Cardiac septum (tissue), 1 donor: ENCODE measurements at regions not wholly inside any gene's neighbourhood (a gene's known extent, or its start where the extent isn't known, plus 50 kb on each side); places are given as distances from the start of the nearest gene placed in this dataset.
"Not testable (repeated sequence)": the region's sequence is repeated elsewhere in the genome, so short reads cannot be mapped to it uniquely, and the experiment has no call there.

ENCODE experiments used
- DNase-seq: peaks from one replicate; pipeline ENCODE4 v3.0.0-alpha.2; 2020; ENCODE audit warnings: low spot score
- intact Hi-C: fragments of 100-400 bp; cut with DNase I; formaldehyde crosslinking; loops from one replicate; pipeline ENCODE4 v1.14.0; 2022
- donor health status: DM: no; HTN: no; CAD: no.

DNA sequence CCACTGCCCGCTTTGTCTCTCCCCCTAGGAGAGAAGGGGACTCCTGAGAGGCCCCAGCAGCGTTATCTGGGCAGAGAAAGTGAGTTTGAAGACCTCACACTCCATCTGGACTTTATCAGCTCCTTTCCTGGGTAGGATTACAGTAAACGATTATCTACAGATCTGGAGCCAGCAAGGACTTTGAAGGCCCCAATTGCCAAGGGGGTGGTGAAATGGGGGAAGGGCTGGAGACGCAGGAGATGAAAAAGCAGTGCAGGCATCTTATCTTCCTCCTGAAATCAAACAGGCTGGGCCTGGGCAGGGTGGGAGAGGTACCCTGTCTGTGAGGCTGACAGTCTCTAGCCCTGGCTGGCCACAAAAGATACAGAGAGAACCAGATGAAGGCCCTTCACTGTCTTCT is 105.8 kb upstream of the MSX2 start:
- intact Hi-C loops: no loop called here
- DNase-seq: no peak

DNA sequence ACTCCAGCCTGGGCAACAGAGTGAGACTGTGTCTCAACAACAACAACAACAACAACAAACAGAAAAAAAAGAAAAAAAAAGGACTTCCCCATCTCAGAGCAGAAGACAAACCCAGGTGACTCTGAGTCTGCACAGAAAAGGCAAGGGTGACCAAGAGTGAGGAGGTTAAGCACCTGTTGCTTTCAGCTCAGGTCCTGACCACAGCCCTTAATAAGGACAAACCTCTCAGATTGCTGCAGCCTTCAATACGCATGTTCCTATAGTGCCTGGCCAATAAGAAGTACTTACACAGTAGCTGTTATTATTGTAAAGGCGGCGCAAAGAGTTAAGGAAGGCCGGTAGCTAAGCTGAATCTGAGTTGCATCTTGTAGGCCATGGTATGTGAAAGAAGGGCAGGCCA is 102.3 kb upstream of the MSX2 start:
- DNase-seq: no peak
- intact Hi-C loops: no loop called here

DNA sequence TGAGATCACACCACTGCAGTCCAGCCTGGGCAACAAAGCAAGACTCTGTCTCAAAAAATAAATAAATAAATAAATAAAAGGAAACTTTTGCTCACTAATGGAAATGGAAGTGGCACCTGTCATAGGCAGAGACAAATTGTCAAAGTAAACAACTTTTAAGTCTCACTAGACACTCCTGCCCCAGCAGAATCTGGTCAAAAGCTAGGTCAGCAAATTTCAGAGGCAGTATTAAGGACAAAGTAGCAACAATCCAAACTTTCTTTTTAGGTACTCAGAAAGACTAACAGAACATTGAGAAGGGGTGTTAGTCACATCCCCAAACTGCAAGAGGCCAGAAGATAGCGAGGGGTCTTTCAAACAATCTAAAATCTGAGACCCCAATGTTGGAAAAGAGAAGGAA is 101.4 kb upstream of the MSX2 start:
- intact Hi-C loops: no loop called here
- no peak for DNase-seq

DNA sequence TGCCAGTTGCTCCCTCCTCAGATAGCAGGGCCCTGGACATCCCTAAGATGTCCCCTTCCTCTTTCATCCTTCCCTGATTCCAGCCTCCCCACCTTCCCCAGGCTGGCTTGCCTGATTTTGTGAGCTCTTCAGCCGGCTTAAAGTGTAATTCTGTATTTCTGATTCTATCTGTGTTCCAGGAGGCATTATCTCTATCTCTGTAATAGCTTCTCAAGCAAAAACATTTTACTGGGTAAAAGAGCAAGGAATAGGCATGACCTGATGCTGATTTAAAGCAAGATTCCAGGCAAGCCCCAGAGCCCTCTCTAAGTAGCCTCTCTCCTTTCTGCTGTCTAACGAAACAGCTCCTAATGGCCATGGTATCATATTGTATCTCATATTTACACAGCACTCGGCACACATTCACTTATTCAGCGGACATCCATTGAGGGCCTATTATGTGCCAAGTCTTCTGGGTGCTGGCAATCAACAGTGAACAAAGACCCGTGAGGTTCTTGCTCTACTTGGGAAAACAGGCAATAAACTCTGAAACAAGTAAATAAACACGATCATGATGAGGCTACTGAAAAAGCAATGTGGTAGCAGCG is 100.9 kb upstream of the MSX2 start:
- intact Hi-C loops: no loop called here
- no peak for DNase-seq

DNA sequence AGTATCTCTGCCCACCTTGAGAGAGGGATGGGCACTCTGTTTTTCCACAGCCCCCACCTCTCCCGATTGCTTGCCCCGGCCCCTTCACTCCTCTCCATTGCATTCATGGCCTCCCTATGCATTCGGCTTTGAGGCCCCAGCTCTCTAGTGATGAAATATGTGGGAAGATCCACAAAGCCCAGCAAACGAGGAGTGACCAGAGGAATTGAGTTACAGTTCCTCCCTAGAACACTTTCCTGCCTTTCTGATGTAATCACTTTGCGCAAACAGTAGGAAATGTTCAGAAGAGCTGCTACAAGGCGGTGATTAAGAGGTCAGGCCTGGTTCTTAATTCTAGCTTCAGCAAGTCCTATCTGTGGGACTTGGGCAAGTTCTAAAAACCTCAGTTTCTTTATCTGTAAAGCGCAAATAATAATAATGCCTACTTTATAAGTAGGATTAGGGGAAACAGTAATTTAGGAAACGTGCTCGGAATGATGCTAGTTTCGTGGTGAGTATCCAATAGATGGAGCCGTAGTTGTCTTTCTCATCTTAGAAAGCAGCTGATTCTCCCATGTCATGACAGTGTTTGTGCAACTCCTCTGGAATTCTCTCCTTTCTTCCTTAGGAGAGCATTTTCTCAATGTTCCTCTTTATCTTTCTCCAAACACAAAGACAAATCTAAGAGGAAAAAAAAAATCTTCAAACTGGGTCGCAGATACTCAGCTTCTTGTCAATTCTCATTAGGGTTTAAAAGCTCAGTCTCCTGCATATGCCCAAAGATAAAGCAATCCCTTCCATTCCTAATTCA is 99.5 kb upstream of the MSX2 start:
- DNase-seq: no peak
- intact Hi-C loops: no loop called here

DNA sequence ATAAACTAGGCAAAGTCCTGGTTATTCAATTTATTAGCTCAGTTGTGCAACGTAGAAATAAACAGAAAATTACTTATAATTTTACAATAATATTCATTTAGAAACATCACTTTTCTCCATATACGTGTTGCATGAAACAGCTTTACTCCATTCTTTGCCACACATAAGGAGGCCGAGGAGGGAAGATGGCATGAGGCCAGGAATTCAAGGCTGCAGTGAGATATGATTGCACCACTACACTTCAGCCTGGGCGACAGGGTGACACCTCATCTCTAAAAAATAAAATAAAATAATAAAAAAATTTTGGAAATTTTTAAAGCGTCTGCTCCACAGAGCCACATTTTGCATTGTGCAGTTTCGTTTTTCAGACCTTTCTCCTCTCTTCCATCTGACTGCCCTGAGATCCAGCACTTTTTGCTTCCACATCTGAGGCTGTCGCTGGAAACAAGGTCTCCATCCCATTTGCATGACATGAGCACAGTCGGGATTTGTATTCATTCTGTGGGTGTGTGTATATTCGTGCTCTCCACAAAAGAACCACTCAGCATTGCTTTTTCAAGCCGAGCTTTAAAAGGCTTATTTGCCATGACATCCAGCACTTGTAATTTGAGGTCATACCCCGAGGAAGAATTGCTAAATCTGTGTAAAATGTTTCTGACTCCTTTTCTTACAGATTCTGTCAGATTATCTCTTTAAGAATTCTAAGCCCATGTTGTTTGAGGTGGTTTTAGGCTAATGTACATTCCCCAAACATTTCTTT is 98.6 kb upstream of the MSX2 start:
- intact Hi-C loops: no loop called here
- DNase-seq: no peak

DNA sequence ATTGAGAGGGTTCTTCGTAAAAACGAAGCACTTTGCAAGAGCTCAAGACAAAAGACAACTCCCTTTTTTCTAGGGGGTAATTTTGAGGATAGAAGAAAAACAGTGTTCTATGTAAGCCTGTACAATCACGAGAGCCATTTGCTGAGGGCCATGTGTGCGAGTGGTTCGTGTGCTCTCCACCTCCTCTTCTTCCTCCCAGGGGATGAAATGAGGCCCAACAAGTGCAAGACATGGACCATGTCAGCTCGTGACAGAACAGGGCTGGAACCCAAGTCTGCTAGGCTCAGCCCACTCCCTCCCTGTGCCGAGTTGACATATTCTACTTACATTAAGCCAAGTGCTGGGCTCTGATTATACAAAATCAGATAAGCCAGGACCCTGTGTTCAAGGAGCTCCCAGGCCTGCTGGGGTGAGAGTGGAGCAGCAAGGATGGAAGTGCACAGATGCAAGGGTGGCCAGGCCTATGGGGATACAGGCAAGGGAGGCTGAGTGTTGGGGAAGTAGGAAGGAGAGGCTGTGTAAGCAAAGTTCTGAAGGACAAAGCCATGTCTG is 97.9 kb upstream of the MSX2 start:
- DNase-seq: no peak
- intact Hi-C loops: no loop called here

DNA sequence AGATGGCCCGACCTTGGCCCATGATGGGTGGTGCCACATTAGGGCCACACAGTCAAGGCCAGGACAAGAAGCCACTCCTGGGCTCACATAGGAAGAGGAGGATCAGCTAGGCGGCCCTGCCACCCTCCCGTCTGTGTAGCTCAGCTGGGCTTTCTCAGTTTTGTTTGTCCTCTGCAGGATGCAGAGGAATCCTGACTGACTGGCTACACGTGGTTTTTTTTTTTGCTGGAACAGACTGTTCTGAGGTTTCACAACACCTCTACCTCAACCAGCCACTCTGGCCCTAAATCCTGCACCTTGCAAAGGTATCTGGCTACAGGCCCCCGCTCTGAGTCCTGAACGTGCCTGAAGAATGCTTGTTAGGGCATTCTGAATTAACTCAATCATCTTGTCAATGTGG is 88.3 kb upstream of the MSX2 start:
- intact Hi-C loops: no loop called here
- no peak for DNase-seq

DNA sequence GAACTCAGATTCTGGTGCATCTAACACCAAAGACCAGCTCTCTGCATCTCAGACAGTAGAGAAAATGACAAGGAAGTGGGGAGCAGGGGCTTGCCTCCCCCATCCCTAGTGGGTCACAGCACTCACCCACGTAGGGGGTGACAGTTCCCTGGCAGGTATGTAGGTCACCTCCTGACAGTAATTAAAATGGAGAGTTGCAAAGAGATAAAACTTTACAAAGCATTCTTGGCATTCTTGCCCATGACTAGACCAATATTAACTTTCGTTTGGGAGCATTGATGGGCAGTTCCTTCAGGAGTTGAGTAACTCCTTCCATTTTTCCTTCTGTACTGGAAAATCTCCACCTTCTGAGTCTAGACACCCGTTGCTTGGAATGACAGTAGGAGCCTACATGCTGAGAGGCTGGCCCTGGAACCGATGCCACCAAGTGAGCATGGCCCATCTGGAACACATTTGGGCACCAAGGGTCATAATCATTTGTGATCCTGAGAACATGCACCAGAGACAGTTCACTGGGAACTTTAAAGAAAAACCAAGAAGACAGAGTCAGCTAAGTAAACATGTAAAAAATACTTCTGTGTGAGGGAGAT is 81.5 kb upstream of the MSX2 start:
- intact Hi-C loops: no loop called here
- no peak for DNase-seq

DNA sequence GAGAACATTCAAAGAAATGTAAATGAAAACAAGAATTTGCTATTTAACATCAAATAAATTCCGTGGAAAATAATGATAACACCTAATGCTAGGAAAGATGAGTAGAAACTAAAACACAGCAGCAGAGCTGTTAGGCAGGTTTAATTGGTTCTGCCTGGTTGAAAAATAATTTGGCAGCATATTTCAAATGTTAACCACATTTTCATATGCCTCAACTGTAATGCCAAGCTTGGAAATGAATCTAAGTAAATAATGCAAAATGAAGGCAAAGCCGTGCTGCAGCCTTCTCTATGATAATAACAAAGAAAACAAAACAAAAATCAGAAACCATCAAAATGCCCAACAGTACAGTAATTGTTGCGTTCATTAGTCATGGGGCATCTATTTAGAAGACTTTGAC is 79.9 kb upstream of the MSX2 start:
- intact Hi-C loops: no loop called here
- DNase-seq: no peak

DNA sequence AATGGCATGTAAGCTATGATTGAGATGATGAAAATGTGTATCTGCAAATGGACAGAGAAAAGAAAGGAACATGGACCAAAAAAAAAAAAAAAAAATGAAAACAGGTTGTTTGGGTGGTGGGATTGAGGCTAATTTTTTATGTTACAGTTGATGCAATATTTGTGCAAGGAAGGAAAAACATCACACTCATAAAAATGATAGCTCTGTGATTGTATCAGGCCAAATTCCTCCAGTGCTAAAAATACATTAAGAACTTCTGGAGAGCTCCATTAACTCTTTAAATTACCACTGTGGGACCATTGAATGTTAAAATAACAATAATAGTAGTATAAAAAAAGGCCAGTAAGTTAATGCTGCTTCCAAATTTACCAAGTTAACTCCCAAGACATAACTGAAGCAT is 79.5 kb upstream of the MSX2 start:
- intact Hi-C loops: no loop called here

DNA sequence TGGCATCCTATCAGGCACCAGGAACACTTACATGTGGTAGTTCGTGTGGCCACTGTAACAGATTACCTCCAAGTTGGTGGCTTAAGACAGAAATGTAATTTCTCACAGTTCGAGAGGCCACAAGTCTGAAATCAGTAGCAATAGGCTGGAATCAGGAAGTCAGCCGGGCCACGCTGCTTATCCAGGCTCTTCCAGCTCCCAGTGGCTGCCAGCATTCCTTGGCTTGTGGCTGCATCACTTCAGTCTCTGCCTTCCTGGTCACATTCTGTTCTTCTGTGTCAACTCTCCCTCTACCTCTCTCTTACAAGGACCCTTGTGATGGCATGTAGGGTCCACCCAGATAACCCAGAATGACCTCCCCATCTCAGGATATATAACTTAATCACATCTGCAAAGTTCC is 78.7 kb upstream of the MSX2 start:
- no peak for DNase-seq
- intact Hi-C loops: no loop called here

More for the DNA sequence above, 79.5 kb upstream of the MSX2 start:
- DNase-seq: no peak

DNA sequence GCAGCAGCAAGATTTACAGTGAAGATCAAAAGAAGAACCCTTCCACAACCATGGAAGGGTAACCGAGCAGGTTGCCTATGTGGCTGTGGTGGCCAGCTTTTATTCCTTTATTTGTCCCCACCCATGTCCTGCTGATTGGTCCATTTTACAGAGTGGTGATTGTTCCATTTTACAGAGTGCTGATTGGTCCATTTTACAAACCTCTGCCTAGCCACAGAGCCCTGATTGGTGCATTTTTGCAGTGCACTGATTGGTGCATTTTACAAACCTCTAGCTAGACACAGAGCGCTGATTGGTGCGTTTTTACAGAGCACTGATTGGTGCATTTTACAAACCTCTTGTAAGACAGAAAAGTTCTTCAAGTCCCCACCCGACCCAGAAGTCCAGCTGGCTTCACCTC is 75.8 kb upstream of the MSX2 start:
- DNase-seq, intact Hi-C loops: not testable (repeated sequence)

DNA sequence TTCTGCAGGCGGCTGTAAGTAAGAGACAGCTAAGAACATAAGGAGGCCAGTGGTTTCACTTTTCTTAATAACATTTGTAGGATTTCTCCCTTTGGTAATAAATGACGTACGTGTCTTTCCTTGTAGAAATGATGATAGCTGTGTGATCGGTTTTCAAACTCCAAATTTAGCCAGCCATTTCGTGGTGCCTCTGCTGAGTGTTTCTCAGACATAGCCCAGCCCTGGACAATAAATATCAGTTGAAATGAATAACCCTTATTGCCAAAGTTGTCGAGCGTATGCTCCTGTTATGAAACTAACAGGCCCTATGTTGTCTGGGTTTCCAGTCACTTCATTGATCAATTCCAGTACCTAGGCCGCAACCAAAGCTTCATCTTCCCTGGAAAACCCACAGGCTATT is 75.0 kb upstream of the MSX2 start:
- no peak for DNase-seq
- intact Hi-C loops: no loop called here

DNA sequence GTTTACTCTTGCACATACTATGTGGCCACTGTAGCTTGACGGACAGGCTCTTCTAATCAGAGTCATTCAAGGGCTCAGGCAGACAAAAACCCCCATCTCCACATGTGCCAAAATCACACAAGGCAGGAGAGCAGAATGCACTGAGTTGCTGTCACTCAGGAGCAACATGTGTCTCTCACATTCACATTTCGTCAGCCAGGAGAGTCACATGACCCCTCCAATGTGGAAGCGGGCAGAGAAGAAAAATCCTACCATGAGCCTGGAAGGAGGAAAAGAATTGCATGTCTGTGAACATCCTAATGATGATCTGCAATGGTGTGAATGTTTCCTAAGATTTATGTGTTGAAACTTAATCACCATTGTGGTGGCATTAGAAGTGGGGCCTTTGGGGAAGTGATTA is 69.9 kb upstream of the MSX2 start:
- DNase-seq: no peak
- intact Hi-C loops: no loop called here

DNA sequence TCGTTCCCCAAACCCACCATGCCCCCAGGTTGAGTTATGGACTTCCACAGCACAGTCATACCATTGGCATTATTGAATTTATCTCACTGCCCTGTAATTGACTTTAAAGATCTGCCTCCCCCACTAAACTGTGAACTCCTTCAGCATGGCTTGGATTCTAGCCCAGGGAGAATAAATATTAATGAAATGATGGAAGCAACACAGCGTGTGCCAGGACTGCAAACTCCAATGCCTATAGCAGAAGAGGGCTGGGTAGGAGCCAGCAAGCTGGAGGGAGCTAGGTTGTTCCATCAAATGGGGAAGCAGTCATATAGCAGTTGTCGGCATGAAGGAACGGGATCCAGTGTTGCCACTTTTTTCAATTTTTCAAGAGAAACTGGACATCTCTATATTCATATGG is 69.0 kb upstream of the MSX2 start:
- intact Hi-C loops: no loop called here
- DNase-seq: no peak

DNA sequence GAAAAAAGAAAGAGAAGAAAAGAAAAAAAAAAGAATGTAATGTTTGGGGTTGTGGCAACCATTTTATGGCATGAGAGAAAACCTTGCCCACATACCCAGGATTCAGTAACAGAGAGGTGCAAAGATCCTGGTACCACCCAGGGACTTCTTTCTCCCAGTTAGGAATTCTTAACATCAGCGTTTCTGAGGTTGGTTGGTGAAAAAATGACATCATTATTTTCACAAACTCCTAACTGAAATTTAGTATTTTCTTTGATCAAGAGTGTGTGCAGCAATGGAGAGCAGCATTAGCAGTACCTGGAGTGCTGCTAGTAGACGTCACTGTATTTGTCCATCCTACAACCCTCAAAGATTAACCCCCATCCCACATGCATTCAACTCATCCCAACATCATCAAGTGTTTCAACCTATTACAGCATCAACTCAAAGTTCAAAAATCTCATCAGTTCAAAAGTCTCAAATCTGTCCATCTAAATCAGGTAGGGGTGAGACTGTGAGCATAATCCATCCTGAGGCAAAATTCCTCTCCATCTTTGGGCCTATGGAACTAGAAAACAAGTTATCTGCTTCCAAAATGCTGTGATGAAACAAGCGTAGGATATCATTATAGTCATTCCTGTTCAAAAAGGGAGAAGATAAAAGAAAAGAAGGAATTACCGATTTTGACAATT is 60.1 kb upstream of the MSX2 start:
- no peak for DNase-seq
- intact Hi-C loops: no loop called here

DNA sequence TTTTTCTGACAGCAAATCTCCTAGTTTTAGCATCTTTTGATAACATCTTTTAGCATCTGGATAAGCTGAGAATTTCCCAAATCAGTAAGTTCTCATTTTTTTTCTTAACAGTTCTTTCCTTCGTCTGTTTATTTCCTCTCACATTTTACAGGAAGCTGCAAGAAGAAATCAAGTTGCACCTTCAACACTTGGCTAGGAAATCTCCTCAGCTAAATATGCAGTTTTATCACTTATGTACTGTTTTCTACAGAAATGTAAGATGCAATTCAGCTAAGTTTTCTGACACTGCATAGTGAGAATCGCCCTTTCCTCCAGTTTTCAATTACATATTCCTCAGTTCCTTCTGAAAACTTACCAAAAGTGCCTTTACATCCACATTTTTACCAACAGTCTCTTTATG is 59.0 kb upstream of the MSX2 start:
- intact Hi-C loops: no loop called here
- DNase-seq: no peak

DNA sequence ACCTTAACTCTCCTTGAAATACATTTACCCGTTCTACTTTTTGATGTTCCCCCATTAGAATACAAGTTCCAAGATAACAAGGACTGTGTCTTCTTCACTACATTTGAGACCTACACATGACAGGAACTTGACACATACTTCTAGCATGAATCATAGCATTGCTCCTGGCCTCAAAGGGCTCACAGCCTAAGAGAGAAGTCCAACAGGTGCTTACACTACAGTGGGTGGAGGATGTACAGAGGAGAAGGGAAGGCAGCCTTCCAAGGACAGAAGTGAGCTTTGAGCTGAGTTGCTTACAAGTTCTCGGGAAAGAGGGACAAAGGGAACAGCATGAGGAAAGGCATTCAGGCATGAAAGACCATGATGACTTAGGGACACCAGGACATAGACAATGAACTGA is 56.9 kb upstream of the MSX2 start:
- intact Hi-C loops: no loop called here
- DNase-seq: no peak

DNA sequence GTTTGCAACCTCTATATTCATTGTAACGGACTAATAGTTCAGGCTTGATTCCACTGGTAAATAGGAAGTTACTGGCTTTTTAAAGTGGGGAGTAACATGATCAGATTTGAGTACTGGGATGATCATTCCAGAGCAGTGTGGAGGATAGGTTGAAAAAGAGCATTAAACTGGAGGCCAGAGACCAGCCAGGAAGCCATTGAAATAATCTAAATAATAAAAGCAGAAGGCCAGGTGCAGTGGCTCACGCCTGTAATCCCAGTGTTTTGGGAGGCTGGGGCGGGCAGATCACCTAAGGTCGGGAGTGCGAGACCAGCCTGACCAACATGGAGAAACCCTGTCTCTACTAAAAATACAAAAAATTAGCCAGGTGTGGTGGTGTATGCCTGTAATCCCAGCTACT is 56.0 kb upstream of the MSX2 start:
- intact Hi-C loops: no loop called here
- no peak for DNase-seq
